B cell (primary cell): ENCODE measurements at regions not wholly inside any gene's neighbourhood (a gene's known extent, or its start where the extent isn't known, plus 50 kb on each side); places are given as distances from the start of the nearest gene placed in this dataset.

ENCODE experiments used
- ATAC-seq: fragments of 200-7000 bp; cut with Tn5 transposase; one replicate; pipeline ENCODE4 v1.10.0; 2021; ENCODE audit warnings: low read depth, mild to moderate bottlenecking, moderate number of reproducible peaks, moderate library complexity
- CTCF ChIA-PET: fragments of 350-600 bp; sonication (Branson Sonifier 250); formaldehyde crosslinking; loops from one replicate; lab custom pipeline; 2021; ENCODE audit warnings: antibody characterized with exemption, inconsistent platforms; lab: Charles Lee
- POLR2A ChIA-PET: fragments of 350-600 bp; sonication (Branson Sonifier 250); formaldehyde crosslinking; loops from one replicate; lab custom pipeline; 2021; ENCODE audit warnings: antibody characterized with exemption; lab: Charles Lee
- DNase-seq: peaks from one replicate; pipeline ENCODE4 v3.0.0; 2013
- H2AFZ ChIP-seq: 2 replicates; pipeline ENCODE4 v1.6.1; 2012; ENCODE audit warnings: mild to moderate bottlenecking, low read depth, low read length; ENCODE audit not compliant: insufficient read depth, poor library complexity, severe bottlenecking
- H3K27ac ChIP-seq, 2 donors: 1 replicate in 1 of 2; 2 replicates in 1 of 2; pipeline ENCODE4 v1.5.1; 2012 to 2013; ENCODE audit warnings: low read length in 2 of 2, mild to moderate bottlenecking in 2 of 2, moderate library complexity in 1 of 2
- H3K27me3 ChIP-seq, 4 experiments: fragments of 200-600 bp in 1 of 4; sonication (generic) in 1 of 4; replicated peaks in 1 of 4; 1 replicate in 2 of 4; 2 replicates in 2 of 4; pipeline versions ENCODE4 v1.6.1 to v1.7.0; 2013 to 2016; ENCODE audit warnings: low read length in 3 of 4, mild to moderate bottlenecking in 2 of 4, mixed read lengths in 1 of 4, moderate library complexity in 1 of 4; ENCODE audit not compliant: insufficient read depth in 4 of 4, control insufficient read depth in 3 of 4; ENCODE audit errors: control extremely low read depth in 1 of 4
- H3K36me3 ChIP-seq, 2 experiments: replicated peaks in 1 of 2; 1 replicate in 1 of 2; 2 replicates in 1 of 2; pipeline versions ENCODE4 v1.6.1 to v1.7.1; 2013; ENCODE audit warnings: low read length in 1 of 2; ENCODE audit not compliant: insufficient read depth in 2 of 2, control insufficient read depth in 1 of 2; ENCODE audit errors: control extremely low read depth in 1 of 2, extremely low read depth in 1 of 2
- H3K4me1 ChIP-seq, 2 donors: fragments of 200-600 bp in 1 of 2; sonication (generic) in 1 of 2; 1 replicate in 1 of 2; 2 replicates in 1 of 2; pipeline versions ENCODE4 v1.5.1 to v1.6.1; 2013 to 2017; ENCODE audit warnings: low read length in 2 of 2; ENCODE audit not compliant: control insufficient read depth in 2 of 2, insufficient read depth in 2 of 2
- H3K4me2 ChIP-seq: replicated peaks from 2 replicates; pipeline ENCODE3; 2012; ENCODE audit warnings: mild to moderate bottlenecking, low read depth, low read length; ENCODE audit not compliant: poor library complexity, severe bottlenecking
- H3K4me3 ChIP-seq, 5 experiments: fragments of 200-600 bp in 1 of 5; sonication (generic) in 1 of 5; 1 replicate in 3 of 5; 2 replicates in 2 of 5; pipeline versions ENCODE4 v1.5.1 to v1.7.0; 2011 to 2016; ENCODE audit warnings: low read length in 4 of 5, mild to moderate bottlenecking in 4 of 5, low read depth in 2 of 5, control low read depth in 1 of 5, moderate library complexity in 1 of 5; ENCODE audit not compliant: insufficient read depth in 1 of 5; ENCODE audit errors: control extremely low read depth in 1 of 5, extremely low read depth in 1 of 5
- H3K79me2 ChIP-seq: fragments of 200-600 bp; sonication (generic); one replicate; pipeline ENCODE4 v1.6.0; 2016; ENCODE audit warnings: low read length; ENCODE audit not compliant: control insufficient read depth, insufficient read depth
- H3K9ac ChIP-seq: fragments of 200-600 bp; sonication (generic); 2 replicates; pipeline ENCODE4 v1.6.1; 2017; ENCODE audit warnings: mild to moderate bottlenecking, low read length, moderate library complexity
- H3K9me3 ChIP-seq, 3 donors: one replicate each; pipeline versions ENCODE4 v1.6.1 to v1.7.1; 2013; ENCODE audit warnings: low read length in 2 of 3; ENCODE audit not compliant: control insufficient read depth in 2 of 3, insufficient read depth in 1 of 3; ENCODE audit errors: control extremely low read depth in 1 of 3
- H4K20me1 ChIP-seq: 2 replicates; pipeline ENCODE4 v1.6.0; 2012; ENCODE audit warnings: mild to moderate bottlenecking, low read length; ENCODE audit not compliant: insufficient read depth, control insufficient read depth, poor library complexity, severe bottlenecking
- H3K27ac Mint-ChIP-seq: one replicate; pipeline ENCODE4 v1.8.0; 2021; ENCODE audit warnings: mixed read lengths
- H3K27me3 Mint-ChIP-seq: one replicate; pipeline ENCODE4 v1.8.0; 2021; ENCODE audit warnings: mixed read lengths
- H3K4me1 Mint-ChIP-seq: one replicate; pipeline ENCODE4 v1.8.0; 2021; ENCODE audit warnings: mixed read lengths
- H3K4me3 Mint-ChIP-seq: one replicate; pipeline ENCODE4 v1.8.0; 2021; ENCODE audit warnings: mixed read lengths
- H3K9me3 Mint-ChIP-seq: one replicate; pipeline ENCODE4 v1.8.0; 2022; ENCODE audit warnings: mixed read lengths; ENCODE audit not compliant: insufficient read depth
- EZH2 ChIP-seq: IDR thresholded peaks from 2 replicates; pipeline ENCODE4 v1.6.1; 2012; ENCODE audit warnings: borderline replicate concordance, low read depth, mild to moderate bottlenecking, moderate library complexity, low read length; ENCODE audit not compliant: insufficient read depth, poor library complexity, severe bottlenecking
- WGBS: methylation state at CpG from one replicate; pipeline ENCODE4 v1.1.5; 2013; ENCODE audit warnings: missing lambda C conversion rate; ENCODE audit not compliant: insufficient coverage; 5-methylcytosine and 5-hydroxymethylcytosine counted together
- intact Hi-C: fragments of 100-400 bp; cut with micrococcal nuclease; formaldehyde crosslinking; loops from one replicate; pipeline ENCODE4 v1.10.0; 2022
- TF ChIP-seq, protein P1 (sequence below): fragments of 200-600 bp; IDR thresholded peaks from one replicate; pipeline ENCODE4 v1.8.0; 2022; ENCODE audit warnings: antibody characterized with exemption, mild to moderate bottlenecking

DNA sequence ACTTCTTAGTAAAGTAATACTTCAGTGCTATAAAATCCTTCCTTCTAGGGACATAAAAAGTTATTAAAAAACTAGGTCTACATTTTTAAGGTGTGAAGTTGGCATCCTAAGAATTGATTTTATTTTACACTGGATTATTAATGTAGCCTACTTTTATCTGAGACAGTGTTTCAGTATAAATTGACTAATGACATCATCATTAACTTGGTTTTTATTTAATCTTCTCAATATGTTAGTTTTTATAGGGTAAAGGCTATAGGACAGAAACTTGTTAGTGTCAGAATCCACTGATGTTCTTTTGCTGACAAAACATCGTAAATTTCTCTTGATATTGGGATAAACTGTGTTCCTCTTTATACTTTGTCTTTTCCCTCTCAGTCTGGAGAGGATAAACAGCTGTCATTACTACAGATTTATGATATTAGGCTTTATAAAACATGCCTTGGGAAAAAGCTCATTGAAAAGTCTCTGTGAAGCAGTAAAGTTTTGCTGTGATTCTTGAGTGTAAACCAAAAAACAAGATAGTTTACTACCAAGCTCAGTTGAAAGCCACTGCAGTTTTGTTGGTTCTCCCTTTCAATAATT lies 569.9 kb downstream of the EPHA4 start:
- TF ChIP-seq, protein P1, sequence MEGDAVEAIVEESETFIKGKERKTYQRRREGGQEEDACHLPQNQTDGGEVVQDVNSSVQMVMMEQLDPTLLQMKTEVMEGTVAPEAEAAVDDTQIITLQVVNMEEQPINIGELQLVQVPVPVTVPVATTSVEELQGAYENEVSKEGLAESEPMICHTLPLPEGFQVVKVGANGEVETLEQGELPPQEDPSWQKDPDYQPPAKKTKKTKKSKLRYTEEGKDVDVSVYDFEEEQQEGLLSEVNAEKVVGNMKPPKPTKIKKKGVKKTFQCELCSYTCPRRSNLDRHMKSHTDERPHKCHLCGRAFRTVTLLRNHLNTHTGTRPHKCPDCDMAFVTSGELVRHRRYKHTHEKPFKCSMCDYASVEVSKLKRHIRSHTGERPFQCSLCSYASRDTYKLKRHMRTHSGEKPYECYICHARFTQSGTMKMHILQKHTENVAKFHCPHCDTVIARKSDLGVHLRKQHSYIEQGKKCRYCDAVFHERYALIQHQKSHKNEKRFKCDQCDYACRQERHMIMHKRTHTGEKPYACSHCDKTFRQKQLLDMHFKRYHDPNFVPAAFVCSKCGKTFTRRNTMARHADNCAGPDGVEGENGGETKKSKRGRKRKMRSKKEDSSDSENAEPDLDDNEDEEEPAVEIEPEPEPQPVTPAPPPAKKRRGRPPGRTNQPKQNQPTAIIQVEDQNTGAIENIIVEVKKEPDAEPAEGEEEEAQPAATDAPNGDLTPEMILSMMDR, result no peak
- no peak for TF ChIP-seq EZH2
- DNase-seq (no peak), ATAC-seq (no peak)
- Mint-ChIP-seq H3K4me3 (no peak overlapping the region), H3K27ac (no peak overlapping the region), H3K9me3 (no peaks in the 10 kb centered on the region), H3K4me1 (no peaks in the 10 kb centered on the region), H3K27me3 (no peaks in the 10 kb centered on the region)
- Histone ChIP-seq H3K27ac (no peak overlapping the region), H3K27me3 (no peaks in the 10 kb centered on the region), H3K9me3 (no peaks in the 10 kb centered on the region), H3K36me3 (no peaks in the 10 kb centered on the region), H3K4me3 (no peak overlapping the region), H3K4me2 (no peak overlapping the region), H3K9ac (no peak overlapping the region), H3K4me1 (no peaks in the 10 kb centered on the region), H3K79me2 (no peaks in the 10 kb centered on the region), H2AFZ (no peak overlapping the region), H4K20me1 (no peaks in the 10 kb centered on the region)
- CTCF ChIA-PET, result interaction anchor here (1.6 kb wide), 1 partner anchor 12 kb away, joined by 4 read pairs; no protein-coding TSS in a partner anchor
- WGBS, result no CpG with 5 or more reads among the region's 1 CpG
- POLR2A ChIA-PET, result no interaction called here
- intact Hi-C loops, result no loop called here

DNA sequence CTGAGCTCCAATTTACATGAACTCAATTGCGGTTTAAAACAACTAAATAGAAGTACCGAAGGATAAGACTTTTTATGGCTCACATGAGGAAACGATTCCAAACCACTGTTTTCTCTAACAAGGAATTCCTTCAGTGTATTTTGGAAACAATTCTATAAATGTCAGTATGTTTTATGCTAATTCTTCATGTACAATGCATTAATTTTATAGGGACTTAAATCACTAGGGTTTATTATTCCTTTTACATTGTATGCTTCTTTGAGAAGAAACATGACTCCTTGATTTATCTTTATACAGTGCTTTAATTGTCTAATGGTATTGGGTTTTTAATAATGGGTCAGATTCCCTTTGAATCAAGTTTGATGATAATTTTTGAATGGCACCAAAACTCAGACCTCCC lies 566.8 kb downstream of the EPHA4 start:
- ATAC-seq (no peak), DNase-seq (no peak)
- intact Hi-C loops, result no loop called here
- no peak for TF ChIP-seq EZH2
- TF ChIP-seq, protein P1, result no peak
- Histone ChIP-seq H3K4me3 (no peak overlapping the region), H3K4me1 (no peaks in the 10 kb centered on the region), H3K9me3 (no peaks in the 10 kb centered on the region), H3K27ac (no peak overlapping the region), H3K4me2 (no peak overlapping the region), H3K79me2 (no peaks in the 10 kb centered on the region), H3K27me3 (no peaks in the 10 kb centered on the region), H2AFZ (no peak overlapping the region), H4K20me1 (no peaks in the 10 kb centered on the region), H3K36me3 (no peaks in the 10 kb centered on the region), H3K9ac (no peak overlapping the region)
- no peak overlapping the region for H3K27ac Mint-ChIP-seq
- WGBS, result no CpG with 5 or more reads among the region's 3 CpGs
- no peaks in the 10 kb centered on the region for H3K9me3 Mint-ChIP-seq
- H3K4me3 Mint-ChIP-seq, result no peak overlapping the region
- H3K27me3 Mint-ChIP-seq, result no peaks in the 10 kb centered on the region
- ChIA-PET CTCF (no interaction called here), POLR2A (no interaction called here)
- H3K4me1 Mint-ChIP-seq, result no peaks in the 10 kb centered on the region
